Neuronal stem cell (in vitro differentiated cells): ENCODE measurements at regions not wholly inside any gene's neighbourhood (a gene's known extent, or its start where the extent isn't known, plus 50 kb on each side); places are given as distances from the start of the nearest gene placed in this dataset.

Experiments
- DNase-seq: peaks from one replicate; pipeline ENCODE4 v3.0.0-alpha.2; 2013; ENCODE audit warnings: low spot score
- H2AFZ ChIP-seq: one replicate; pipeline ENCODE4 v1.6.1; 2013; ENCODE audit warnings: mild to moderate bottlenecking, low read length, inconsistent platforms
- H2AK5ac ChIP-seq: 2 replicates; pipeline ENCODE4 v1.6.1; 2013; ENCODE audit warnings: low read depth, mild to moderate bottlenecking, inconsistent platforms, low read length, moderate library complexity, mixed read lengths
- H2BK120ac ChIP-seq: 2 replicates; pipeline ENCODE4 v1.6.1; 2013; ENCODE audit warnings: low read depth, mild to moderate bottlenecking, inconsistent platforms, low read length, moderate library complexity, mixed read lengths
- H2BK12ac ChIP-seq: one replicate; pipeline ENCODE4 v1.6.1; 2013; ENCODE audit warnings: low read length, inconsistent platforms
- H2BK15ac ChIP-seq: 2 replicates; pipeline ENCODE4 v1.6.1; 2013; ENCODE audit warnings: mild to moderate bottlenecking, low read length, inconsistent platforms, mixed read lengths
- H2BK5ac ChIP-seq: one replicate; pipeline ENCODE4 v1.6.1; 2013; ENCODE audit warnings: inconsistent platforms, mild to moderate bottlenecking, low read length, moderate library complexity
- H3K14ac ChIP-seq: one replicate; pipeline ENCODE4 v1.6.1; 2013; ENCODE audit warnings: low read length, inconsistent platforms
- H3K18ac ChIP-seq: 2 replicates; pipeline ENCODE4 v1.6.1; 2013; ENCODE audit warnings: low read length, inconsistent platforms
- H3K23ac ChIP-seq: 2 replicates; pipeline ENCODE4 v1.6.1; 2013; ENCODE audit warnings: low read depth, mild to moderate bottlenecking, mixed read lengths, low read length, inconsistent platforms; ENCODE audit not compliant: poor library complexity
- H3K27ac ChIP-seq: replicated peaks from 3 replicates; pipeline ENCODE4 v1.5.1; 2013; ENCODE audit warnings: low read length, inconsistent platforms
- H3K27me3 ChIP-seq, 3 experiments: 2 replicates each; pipeline ENCODE4 v1.6.1; 2013; ENCODE audit warnings: low read length in 3 of 3, mild to moderate bottlenecking in 2 of 3, inconsistent platforms in 1 of 3, low read depth in 1 of 3, mixed read lengths in 1 of 3, moderate library complexity in 1 of 3; ENCODE audit not compliant: control insufficient read depth in 3 of 3, insufficient read depth in 3 of 3
- H3K36me3 ChIP-seq, 2 donors: replicated peaks in 1 of 2; 2 replicates each; pipeline ENCODE4 v1.6.1; 2013; ENCODE audit warnings: low read length in 2 of 2; ENCODE audit not compliant: control insufficient read depth in 2 of 2, insufficient read depth in 2 of 2
- H3K4ac ChIP-seq: 2 replicates; pipeline ENCODE4 v1.6.1; 2013; ENCODE audit warnings: inconsistent platforms, mild to moderate bottlenecking, low read length, moderate library complexity
- H3K4me1 ChIP-seq, 2 donors: 1 replicate in 1 of 2; 2 replicates in 1 of 2; pipeline ENCODE4 v1.6.1; 2013; ENCODE audit warnings: low read length in 2 of 2, low read depth in 1 of 2; ENCODE audit not compliant: control insufficient read depth in 2 of 2, insufficient read depth in 1 of 2
- H3K4me2 ChIP-seq: one replicate; pipeline ENCODE4 v1.6.1; 2013; ENCODE audit warnings: mild to moderate bottlenecking, low read length, inconsistent platforms; ENCODE audit not compliant: insufficient read depth, poor library complexity, severe bottlenecking
- H3K4me3 ChIP-seq, 2 donors: 2 replicates each; pipeline ENCODE4 v1.5.1; 2013; ENCODE audit warnings: low read length in 2 of 2, mild to moderate bottlenecking in 2 of 2, inconsistent platforms in 1 of 2, moderate library complexity in 1 of 2
- H3K79me1 ChIP-seq: one replicate; pipeline ENCODE4 v1.6.1; 2013; ENCODE audit warnings: low read depth, mild to moderate bottlenecking, inconsistent platforms, low read length, moderate library complexity
- H3K9ac ChIP-seq: one replicate; pipeline ENCODE4 v1.6.1; 2013; ENCODE audit warnings: mild to moderate bottlenecking, low read depth, low read length, inconsistent platforms; ENCODE audit not compliant: poor library complexity
- H3K9me3 ChIP-seq, 2 donors: replicated peaks in 1 of 2; 2 replicates each; pipeline versions ENCODE3 to v1.6.1; 2013; ENCODE audit warnings: low read length in 2 of 2, mild to moderate bottlenecking in 2 of 2, inconsistent platforms in 1 of 2, low read depth in 1 of 2, mixed read lengths in 1 of 2, moderate library complexity in 1 of 2; ENCODE audit not compliant: control insufficient read depth in 2 of 2, insufficient read depth in 1 of 2
- H4K8ac ChIP-seq: one replicate; pipeline ENCODE4 v1.6.1; 2013; ENCODE audit warnings: low read depth, mild to moderate bottlenecking, inconsistent platforms, low read length, moderate library complexity
- H4K91ac ChIP-seq: one replicate; pipeline ENCODE4 v1.6.1; 2013; ENCODE audit warnings: low read length, low read depth, mild to moderate bottlenecking, inconsistent platforms; ENCODE audit not compliant: poor library complexity
- WGBS, 2 donors: extraction: QIAGEN DNeasy Blood & Tissue Kit; methylation state at CpG; one replicate each; pipeline ENCODE4 v1.1.7; 2013; ENCODE audit warnings: missing lambda C conversion rate in 2 of 2, mixed read lengths in 1 of 2; ENCODE audit not compliant: insufficient read length in 2 of 2, insufficient replicate concordance in 1 of 2; ENCODE audit errors: extremely low coverage in 2 of 2; 5-methylcytosine and 5-hydroxymethylcytosine counted together

GRCh38 chr2:129441610-129442009 lies 537.9 kb upstream of the RAB6C start:
- no peak overlapping the region for H3K18ac ChIP-seq
- no peak overlapping the region for H3K4me2 ChIP-seq

DNA sequence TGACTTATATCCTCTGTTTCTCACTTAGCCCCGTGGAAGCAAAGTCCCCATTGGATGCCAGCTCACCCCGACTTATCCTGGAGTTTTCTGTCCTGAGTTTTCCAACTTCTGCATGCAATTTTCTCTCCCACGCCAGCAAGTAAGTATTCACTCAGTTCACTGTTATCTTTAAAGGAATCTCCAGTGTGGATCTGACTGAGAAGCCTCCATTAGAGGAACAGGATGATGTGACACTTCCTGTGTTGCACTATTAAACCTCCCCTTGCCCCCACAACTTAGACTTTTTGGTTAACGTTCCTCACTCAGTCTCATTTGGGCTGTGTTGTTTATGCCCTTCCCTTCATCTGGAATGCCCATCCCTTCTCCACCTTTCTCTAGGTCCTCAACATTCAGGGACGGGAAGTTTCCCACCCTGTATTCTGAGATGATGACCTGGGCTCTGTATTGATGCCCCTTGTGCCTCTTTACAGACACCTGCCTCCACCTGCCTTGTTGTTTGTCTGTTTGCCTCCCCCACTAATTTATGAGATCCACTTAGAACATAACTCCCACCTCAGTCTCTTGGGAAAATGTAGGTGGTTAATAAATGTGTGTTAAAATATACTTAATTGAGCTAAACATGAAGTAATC lies 536.1 kb upstream of the RAB6C start:
- no peak overlapping the region for H3K18ac ChIP-seq
- no peaks in the 10 kb centered on the region for H3K9me3 ChIP-seq
- H2BK12ac ChIP-seq = no peak overlapping the region
- no peak overlapping the region for H3K4ac ChIP-seq
- no peak overlapping the region for H4K8ac ChIP-seq
- H4K91ac ChIP-seq = no peak overlapping the region
- no peaks in the 10 kb centered on the region for H3K27me3 ChIP-seq
- no peaks in the 10 kb centered on the region for H3K36me3 ChIP-seq
- H2BK15ac ChIP-seq = no peak overlapping the region
- no peak for DNase-seq
- peak overlapping the region in 1 of 2 donors; percentile 34 for H3K4me3 ChIP-seq
- H3K9ac ChIP-seq = no peak overlapping the region
- no peak overlapping the region for H3K27ac ChIP-seq
- H2AFZ ChIP-seq = peak overlapping the region; percentile 59
- no peaks in the 10 kb centered on the region for H3K4me1 ChIP-seq
- H2BK120ac ChIP-seq = no peak overlapping the region
- no peak overlapping the region for H3K4me2 ChIP-seq
- no CpG with 5 or more reads among the region's 5 CpGs for WGBS, 2 donors
- H2AK5ac ChIP-seq = no peak overlapping the region
- H3K79me1 ChIP-seq = no peaks in the 10 kb centered on the region
- no peak overlapping the region for H2BK5ac ChIP-seq
- no peak overlapping the region for H3K14ac ChIP-seq
- H3K23ac ChIP-seq = no peak overlapping the region

More at GRCh38 chr2:129441610-129442009, 537.9 kb upstream of the RAB6C start:
- H3K27ac ChIP-seq = no peak overlapping the region
- H2AK5ac ChIP-seq = no peak overlapping the region
- no peak overlapping the region for H2BK5ac ChIP-seq
- no peak overlapping the region for H3K14ac ChIP-seq
- no peak overlapping the region for H3K9ac ChIP-seq
- no peaks in the 10 kb centered on the region for H3K79me1 ChIP-seq
- no peak overlapping the region for H4K8ac ChIP-seq
- H3K23ac ChIP-seq = no peak overlapping the region
- no peaks in the 10 kb centered on the region for H3K36me3 ChIP-seq
- no peak overlapping the region for H4K91ac ChIP-seq
- H3K4me1 ChIP-seq = no peaks in the 10 kb centered on the region
- H3K9me3 ChIP-seq = no peaks in the 10 kb centered on the region
- no peak overlapping the region for H2BK15ac ChIP-seq
- no peak overlapping the region for H3K4ac ChIP-seq
- no peak overlapping the region for H2BK12ac ChIP-seq
- DNase-seq = no peak
- H2AFZ ChIP-seq = no peak overlapping the region
- H3K27me3 ChIP-seq = no peaks in the 10 kb centered on the region
- H3K4me3 ChIP-seq = no peak overlapping the region
- H2BK120ac ChIP-seq = no peak overlapping the region

DNA sequence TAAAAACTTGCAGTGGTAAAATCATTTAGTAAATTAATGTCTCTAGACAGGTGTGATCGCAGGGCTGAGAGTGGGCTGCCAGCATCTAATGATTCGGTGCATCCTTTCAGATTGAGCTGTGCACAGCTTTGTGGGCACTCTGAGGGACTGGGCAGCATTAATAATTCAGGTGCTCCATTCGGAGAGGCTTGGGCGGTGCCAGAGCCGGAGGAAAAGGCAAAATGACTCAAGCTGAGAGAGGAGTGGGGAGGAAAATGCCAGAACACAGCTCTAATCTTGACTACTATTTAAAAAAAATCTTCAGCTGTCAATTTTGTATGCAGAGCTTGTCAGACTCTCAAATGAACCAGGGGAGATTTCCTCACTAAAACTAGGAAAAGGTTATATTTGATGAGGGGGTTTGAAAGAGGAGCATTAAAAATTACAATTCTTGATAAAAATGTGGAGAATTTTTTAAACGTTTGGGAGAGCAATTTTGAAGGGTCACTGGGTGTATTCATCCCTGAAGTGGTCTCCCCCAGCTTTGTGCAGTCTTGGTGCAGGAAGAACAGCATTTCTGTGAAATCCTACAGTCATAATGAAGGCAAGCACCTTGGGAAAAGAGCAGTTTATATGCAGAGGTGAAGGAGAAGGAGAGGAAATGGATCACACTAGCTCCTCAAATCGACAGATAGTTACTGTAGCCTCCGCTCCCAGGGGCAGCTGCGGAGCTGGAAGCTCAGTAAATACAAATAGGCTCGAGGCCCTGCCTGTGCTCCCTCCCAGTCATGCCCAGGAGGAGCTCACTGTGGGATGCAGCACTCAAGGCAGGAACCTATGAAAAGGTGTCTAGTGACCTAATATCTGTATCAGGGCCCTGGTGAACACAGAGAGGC lies 535.4 kb upstream of the RAB6C start:
- Histone ChIP-seq H3K79me1 (no peaks in the 10 kb centered on the region), H3K9me3 (no peaks in the 10 kb centered on the region), H2AK5ac (no peak overlapping the region), H3K9ac (no peak overlapping the region), H2AFZ (peak overlapping the region; percentile 59), H2BK12ac (no peak overlapping the region), H3K27ac (no peak overlapping the region), H3K36me3 (no peaks in the 10 kb centered on the region), H4K8ac (no peak overlapping the region), H2BK120ac (no peak overlapping the region), H3K14ac (no peak overlapping the region), H3K23ac (no peak overlapping the region), H3K27me3 (no peaks in the 10 kb centered on the region), H2BK15ac (no peak overlapping the region), H3K4ac (no peak overlapping the region), H2BK5ac (no peak overlapping the region), H3K18ac (peak overlapping the region; percentile 44), H3K4me2 (no peak overlapping the region), H4K91ac (no peak overlapping the region), H3K4me3 (no peak overlapping the region), H3K4me1 (no peaks in the 10 kb centered on the region)
- no peak for DNase-seq
- WGBS, 2 donors = no CpG with 5 or more reads among the region's 10 CpGs

DNA sequence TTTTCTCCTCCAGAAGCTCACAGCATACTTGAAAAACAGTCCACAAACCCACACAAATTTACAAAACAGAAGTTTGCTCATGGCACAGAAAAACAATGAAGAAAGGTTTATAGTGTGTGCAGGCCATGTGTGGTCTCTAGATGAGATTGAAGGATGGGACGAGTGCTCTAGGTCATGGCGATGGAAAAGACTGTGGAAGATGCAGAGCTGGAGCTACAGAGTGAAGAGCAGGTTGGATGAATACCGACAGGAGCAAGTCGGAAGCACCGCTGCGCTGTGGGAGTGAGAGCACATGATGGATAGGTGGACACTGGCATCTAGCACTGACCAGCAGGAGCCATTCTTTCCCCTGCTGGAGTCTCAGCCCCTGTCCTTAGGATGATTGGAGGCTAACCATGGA lies 534.7 kb upstream of the RAB6C start:
- no peaks in the 10 kb centered on the region for H3K36me3 ChIP-seq
- H3K23ac ChIP-seq = no peak overlapping the region
- H4K8ac ChIP-seq = no peak overlapping the region
- H3K4me1 ChIP-seq = no peaks in the 10 kb centered on the region
- no peak overlapping the region for H2BK12ac ChIP-seq
- H2AK5ac ChIP-seq = no peak overlapping the region
- no peak overlapping the region for H2AFZ ChIP-seq
- DNase-seq = no peak
- no peak overlapping the region for H4K91ac ChIP-seq
- no peak overlapping the region for H3K4ac ChIP-seq
- H2BK5ac ChIP-seq = no peak overlapping the region
- no peak overlapping the region for H3K14ac ChIP-seq
- H3K9ac ChIP-seq = no peak overlapping the region
- H3K27me3 ChIP-seq = no peaks in the 10 kb centered on the region
- no peaks in the 10 kb centered on the region for H3K9me3 ChIP-seq
- no CpG with 5 or more reads among the region's 6 CpGs for WGBS, 2 donors
- H2BK15ac ChIP-seq = no peak overlapping the region
- H3K79me1 ChIP-seq = no peaks in the 10 kb centered on the region
- H3K18ac ChIP-seq = no peak overlapping the region
- no peak overlapping the region for H3K4me3 ChIP-seq
- H3K4me2 ChIP-seq = no peak overlapping the region
- no peak overlapping the region for H3K27ac ChIP-seq
- no peak overlapping the region for H2BK120ac ChIP-seq
